Karpas-422 (cell line): ENCODE measurements at regions not wholly inside any gene's neighbourhood (a gene's known extent, or its start where the extent isn't known, plus 50 kb on each side); places are given as distances from the start of the nearest gene placed in this dataset.

Experiments
- DNase-seq: peaks from one replicate; pipeline ENCODE4 v3.0.0-alpha.2; 2015
- H2AFZ ChIP-seq: fragments of 200-600 bp; sonication (generic); 2 replicates; pipeline ENCODE4 v1.6.1; 2014; ENCODE audit warnings: antibody characterized with exemption, low read length, mixed read lengths
- H3K27ac ChIP-seq: fragments of 200-600 bp; sonication (generic); 2 replicates; pipeline ENCODE4 v1.5.1; 2014; ENCODE audit warnings: mild to moderate bottlenecking, low read length, moderate library complexity
- H3K27me3 ChIP-seq: fragments of 200-600 bp; sonication (generic); 2 replicates; pipeline ENCODE4 v1.6.1; 2014; ENCODE audit warnings: low read length, mixed read lengths
- H3K36me3 ChIP-seq: fragments of 200-600 bp; sonication (generic); 2 replicates; pipeline ENCODE4 v1.6.1; 2014; ENCODE audit warnings: low read length, mixed read lengths; ENCODE audit not compliant: insufficient read depth
- H3K4me1 ChIP-seq: fragments of 200-600 bp; sonication (generic); 2 replicates; pipeline ENCODE4 v1.6.1; 2014; ENCODE audit warnings: mild to moderate bottlenecking, low read length, mixed read lengths
- H3K4me2 ChIP-seq: fragments of 200-600 bp; sonication (generic); 2 replicates; pipeline ENCODE4 v1.6.1; 2014; ENCODE audit warnings: low read length, low read depth, mild to moderate bottlenecking; ENCODE audit not compliant: poor library complexity, severe bottlenecking
- H3K4me3 ChIP-seq: fragments of 200-600 bp; sonication (generic); 2 replicates; pipeline ENCODE4 v1.5.1; 2014; ENCODE audit warnings: mild to moderate bottlenecking, antibody characterized with exemption, low read length, mixed read lengths
- H3K79me2 ChIP-seq: fragments of 200-600 bp; sonication (generic); 2 replicates; pipeline ENCODE4 v1.6.1; 2014; ENCODE audit warnings: mild to moderate bottlenecking, low read length, mixed read lengths
- H3K9ac ChIP-seq: fragments of 200-600 bp; sonication (generic); 2 replicates; pipeline ENCODE4 v1.6.0; 2014; ENCODE audit warnings: low read length
- H3K9me2 ChIP-seq: fragments of 200-600 bp; sonication (generic), shearing (Covaris generic); replicated peaks from 2 replicates; pipeline ENCODE4 v1.6.0; 2014; ENCODE audit warnings: mild to moderate bottlenecking, low read length, moderate library complexity; ENCODE audit not compliant: insufficient read depth
- H3K9me3 ChIP-seq: fragments of 300-700, 200-600 bp; sonication (generic); 2 replicates; pipeline ENCODE4 v1.6.1; 2014; ENCODE audit warnings: low read length, mixed read lengths
- H4K20me1 ChIP-seq: fragments of 200-600 bp; sonication (generic); 2 replicates; pipeline ENCODE4 v1.6.1; 2014; ENCODE audit warnings: mild to moderate bottlenecking, antibody characterized with exemption, low read length, low read depth; ENCODE audit not compliant: insufficient read depth

GRCh38 chr9:26768145-26768544, 124.5 kb downstream of the CAAP1 start:
- no peaks in the 10 kb centered on the region for H3K27me3 ChIP-seq
- H3K4me1 ChIP-seq, result no peaks in the 10 kb centered on the region
- no peaks in the 10 kb centered on the region for H3K36me3 ChIP-seq
- no peaks in the 10 kb centered on the region for H3K9me3 ChIP-seq
- no peaks in the 10 kb centered on the region for H3K79me2 ChIP-seq
- no peaks in the 10 kb centered on the region for H4K20me1 ChIP-seq
- no peak overlapping the region for H3K27ac ChIP-seq
- no peaks in the 10 kb centered on the region for H3K9me2 ChIP-seq
- no peak overlapping the region for H2AFZ ChIP-seq
- H3K4me3 ChIP-seq, result no peak overlapping the region
- H3K4me2 ChIP-seq, result no peak overlapping the region
- no peak overlapping the region for H3K9ac ChIP-seq
- DNase-seq, result no peak

GRCh38 chr9:26760675-26761074, 131.9 kb downstream of the CAAP1 start:
- Histone ChIP-seq H3K4me3 (no peak overlapping the region), H4K20me1 (no peaks in the 10 kb centered on the region), H3K9me2 (no peaks in the 10 kb centered on the region), H3K9ac (no peak overlapping the region), H3K27ac (no peak overlapping the region), H3K79me2 (no peaks in the 10 kb centered on the region), H3K27me3 (no peaks in the 10 kb centered on the region), H3K9me3 (no peaks in the 10 kb centered on the region), H3K36me3 (no peaks in the 10 kb centered on the region), H3K4me1 (no peaks in the 10 kb centered on the region), H3K4me2 (no peak overlapping the region), H2AFZ (no peak overlapping the region)
- no peak for DNase-seq

- Histone ChIP-seq H4K20me1 (no peaks in the 10 kb centered on the region), H3K4me2 (no peak overlapping the region), H3K4me3 (no peak overlapping the region), H3K9me3 (no peaks in the 10 kb centered on the region), H3K79me2 (no peaks in the 10 kb centered on the region), H2AFZ (no peak overlapping the region), H3K27ac (no peak overlapping the region), H3K4me1 (no peaks in the 10 kb centered on the region), H3K36me3 (no peaks in the 10 kb centered on the region), H3K9ac (no peak overlapping the region), H3K27me3 (no peaks in the 10 kb centered on the region), H3K9me2 (no peaks in the 10 kb centered on the region)
- DNase-seq, result no peak
These were observed 133.9 kb downstream of the CAAP1 start for GRCh38 chr9:26758655-26759054.

- DNase-seq, result no peak
- H3K27ac ChIP-seq, result no peak overlapping the region
- no peaks in the 10 kb centered on the region for H3K9me3 ChIP-seq
- H3K9ac ChIP-seq, result no peak overlapping the region
- no peaks in the 10 kb centered on the region for H3K9me2 ChIP-seq
- no peak overlapping the region for H3K4me3 ChIP-seq
- no peaks in the 10 kb centered on the region for H3K27me3 ChIP-seq
- H3K79me2 ChIP-seq, result no peaks in the 10 kb centered on the region
- H2AFZ ChIP-seq, result no peak overlapping the region
- H3K36me3 ChIP-seq, result no peaks in the 10 kb centered on the region
- H3K4me2 ChIP-seq, result no peak overlapping the region
- no peaks in the 10 kb centered on the region for H3K4me1 ChIP-seq
- no peaks in the 10 kb centered on the region for H4K20me1 ChIP-seq
These were observed 135.7 kb downstream of the CAAP1 start for GRCh38 chr9:26756881-26757280.

GRCh38 chr9:26755476-26755875, 137.1 kb downstream of the CAAP1 start:
- Histone ChIP-seq H3K4me1 (no peaks in the 10 kb centered on the region), H3K4me2 (no peak overlapping the region), H3K79me2 (no peaks in the 10 kb centered on the region), H3K9me2 (no peaks in the 10 kb centered on the region), H4K20me1 (no peaks in the 10 kb centered on the region), H3K9ac (no peak overlapping the region), H3K36me3 (no peaks in the 10 kb centered on the region), H3K27me3 (no peaks in the 10 kb centered on the region), H2AFZ (no peak overlapping the region), H3K9me3 (no peaks in the 10 kb centered on the region), H3K4me3 (no peak overlapping the region), H3K27ac (no peak overlapping the region)
- no peak for DNase-seq

GRCh38 chr9:26754509-26755164, 138.0 kb downstream of the CAAP1 start:
- H3K36me3 ChIP-seq, result no peaks in the 10 kb centered on the region
- no peaks in the 10 kb centered on the region for H3K9me3 ChIP-seq

GRCh38 chr9:26753971-26754370, 138.6 kb downstream of the CAAP1 start:
- no peak overlapping the region for H3K27ac ChIP-seq
- no peak for DNase-seq
- H3K9ac ChIP-seq, result no peak overlapping the region
- no peak overlapping the region for H2AFZ ChIP-seq
- no peaks in the 10 kb centered on the region for H3K79me2 ChIP-seq
- H3K4me2 ChIP-seq, result no peak overlapping the region
- H3K9me2 ChIP-seq, result no peaks in the 10 kb centered on the region
- H3K9me3 ChIP-seq, result no peaks in the 10 kb centered on the region
- no peaks in the 10 kb centered on the region for H3K4me1 ChIP-seq
- H3K4me3 ChIP-seq, result no peak overlapping the region
- H4K20me1 ChIP-seq, result no peaks in the 10 kb centered on the region
- H3K27me3 ChIP-seq, result no peaks in the 10 kb centered on the region
- no peaks in the 10 kb centered on the region for H3K36me3 ChIP-seq

More at GRCh38 chr9:26754509-26755164, 138.0 kb downstream of the CAAP1 start:
- no peaks in the 10 kb centered on the region for H3K4me1 ChIP-seq
- H3K27ac ChIP-seq, result no peak overlapping the region
- no peak overlapping the region for H3K4me3 ChIP-seq
- no peaks in the 10 kb centered on the region for H3K27me3 ChIP-seq
- H3K9me2 ChIP-seq, result no peaks in the 10 kb centered on the region
- H4K20me1 ChIP-seq, result no peaks in the 10 kb centered on the region
- H3K9ac ChIP-seq, result no peak overlapping the region
- no peak overlapping the region for H2AFZ ChIP-seq
- H3K79me2 ChIP-seq, result no peaks in the 10 kb centered on the region
- DNase-seq, result no peak
- no peak overlapping the region for H3K4me2 ChIP-seq

- no peak overlapping the region for H3K9ac ChIP-seq
- no peak overlapping the region for H3K27ac ChIP-seq
- no peak overlapping the region for H2AFZ ChIP-seq
- no peaks in the 10 kb centered on the region for H3K36me3 ChIP-seq
- H3K4me2 ChIP-seq, result no peak overlapping the region
- no peaks in the 10 kb centered on the region for H3K27me3 ChIP-seq
- H3K4me3 ChIP-seq, result no peak overlapping the region
- H3K4me1 ChIP-seq, result peaks cover 8% of the 10 kb centered on the region
- H3K79me2 ChIP-seq, result no peaks in the 10 kb centered on the region
- H3K9me3 ChIP-seq, result no peaks in the 10 kb centered on the region
- DNase-seq, result no peak
- H3K9me2 ChIP-seq, result no peaks in the 10 kb centered on the region
- no peaks in the 10 kb centered on the region for H4K20me1 ChIP-seq
These were observed 142.4 kb downstream of the CAAP1 start for GRCh38 chr9:26750162-26750561.
